Gastrocnemius medialis (tissue), 4 donors: ENCODE measurements at regions not wholly inside any gene's neighbourhood (a gene's known extent, or its start where the extent isn't known, plus 50 kb on each side); places are given as distances from the start of the nearest gene placed in this dataset.

Source experiments
- POLR2A ChIP-seq, 2 donors: fragments of 450-650 bp; IDR thresholded peaks; one replicate each; pipeline ENCODE4 v1.6.1; 2017; ENCODE audit warnings: antibody characterized with exemption in 2 of 2, mild to moderate bottlenecking in 2 of 2, moderate library complexity in 2 of 2
- TF ChIP-seq, protein P1 (sequence below), 5 experiments: fragments of 450-650 bp in 3 of 5; fragments of 200-600 bp in 2 of 5; sonication (generic) in 2 of 5; IDR thresholded peaks in 4 of 5; conservative IDR thresholded peaks in 1 of 5; 1 replicate in 4 of 5; 2 replicates in 1 of 5; pipeline ENCODE4 v1.5.1; 2016 to 2019; ENCODE audit warnings: antibody characterized with exemption in 5 of 5, mild to moderate bottlenecking in 3 of 5, moderate library complexity in 3 of 5

DNA sequence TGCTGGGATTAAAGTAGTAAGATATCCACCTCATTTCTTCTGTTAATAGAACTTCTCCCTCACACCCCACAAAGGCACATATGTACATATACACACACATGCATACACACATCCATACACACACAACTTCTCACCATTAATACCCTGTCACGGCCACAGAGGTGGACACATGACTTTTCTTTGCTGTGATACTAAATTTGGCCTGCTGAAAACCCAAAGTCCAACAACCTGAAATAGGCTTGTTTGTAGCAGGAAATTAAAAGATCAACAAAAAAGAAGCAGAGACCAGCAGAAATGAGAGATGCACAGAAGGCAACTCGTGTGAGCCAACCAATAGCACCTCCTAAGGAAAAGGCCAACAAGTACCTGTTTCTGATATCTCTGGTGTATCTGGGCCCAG lies 128.7 kb upstream of the PCGF5 start:
- TF ChIP-seq, protein P1, sequence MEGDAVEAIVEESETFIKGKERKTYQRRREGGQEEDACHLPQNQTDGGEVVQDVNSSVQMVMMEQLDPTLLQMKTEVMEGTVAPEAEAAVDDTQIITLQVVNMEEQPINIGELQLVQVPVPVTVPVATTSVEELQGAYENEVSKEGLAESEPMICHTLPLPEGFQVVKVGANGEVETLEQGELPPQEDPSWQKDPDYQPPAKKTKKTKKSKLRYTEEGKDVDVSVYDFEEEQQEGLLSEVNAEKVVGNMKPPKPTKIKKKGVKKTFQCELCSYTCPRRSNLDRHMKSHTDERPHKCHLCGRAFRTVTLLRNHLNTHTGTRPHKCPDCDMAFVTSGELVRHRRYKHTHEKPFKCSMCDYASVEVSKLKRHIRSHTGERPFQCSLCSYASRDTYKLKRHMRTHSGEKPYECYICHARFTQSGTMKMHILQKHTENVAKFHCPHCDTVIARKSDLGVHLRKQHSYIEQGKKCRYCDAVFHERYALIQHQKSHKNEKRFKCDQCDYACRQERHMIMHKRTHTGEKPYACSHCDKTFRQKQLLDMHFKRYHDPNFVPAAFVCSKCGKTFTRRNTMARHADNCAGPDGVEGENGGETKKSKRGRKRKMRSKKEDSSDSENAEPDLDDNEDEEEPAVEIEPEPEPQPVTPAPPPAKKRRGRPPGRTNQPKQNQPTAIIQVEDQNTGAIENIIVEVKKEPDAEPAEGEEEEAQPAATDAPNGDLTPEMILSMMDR (IDR thresholded peaks at IDR 0.05 in 4 of 5, conservative IDR thresholded peaks at IDR 0.05 in 1 of 5) = no peak
- no peak for TF ChIP-seq POLR2A (IDR thresholded peaks at IDR 0.05)
